ENCODE measurements at regions not wholly inside any gene's neighbourhood (a gene's known extent, or its start where the extent isn't known, plus 50 kb on each side); places are given as distances from the start of the nearest gene placed in this dataset.
A peak's percentile ranks its signal among the peaks of the same experiment; 100 is the strongest.

- Mint-ChIP-seq H3K4me3 (ENCODE audit: unreplicated experiment) (no peak overlapping the region), H3K4me1 (ENCODE audit: unreplicated experiment) (peaks cover 40% of the 10 kb centered on the region), H3K27ac (ENCODE audit: unreplicated experiment) (no peak overlapping the region), H3K9me3 (ENCODE audit: unreplicated experiment) (no peaks in the 10 kb centered on the region), H3K27me3 (ENCODE audit: unreplicated experiment) (no peaks in the 10 kb centered on the region), H3K36me3 (ENCODE audit: unreplicated experiment) (no peaks in the 10 kb centered on the region)
- no peak for TF ChIP-seq CTCF (IDR thresholded peaks at IDR 0.05)
- no peak for DNase-seq (ENCODE audit: extremely low spot score, unreplicated experiment)
These were observed 300.2 kb downstream of the CLIC5 start for GRCh38 chr6:45715508-45715803.

- peak; percentile 94 for TF ChIP-seq CTCF (IDR thresholded peaks at IDR 0.05)
- peak overlapping the region; percentile 66 for H3K27ac Mint-ChIP-seq (ENCODE audit: unreplicated experiment)
- H3K36me3 Mint-ChIP-seq (ENCODE audit: unreplicated experiment), result no peaks in the 10 kb centered on the region
- peaks cover 46% of the 10 kb centered on the region for H3K4me1 Mint-ChIP-seq (ENCODE audit: unreplicated experiment)
- H3K4me3 Mint-ChIP-seq (ENCODE audit: unreplicated experiment), result no peak overlapping the region
- no peaks in the 10 kb centered on the region for H3K27me3 Mint-ChIP-seq (ENCODE audit: unreplicated experiment)
- no peak for DNase-seq (ENCODE audit: extremely low spot score, unreplicated experiment)
- no peaks in the 10 kb centered on the region for H3K9me3 Mint-ChIP-seq (ENCODE audit: unreplicated experiment)
These were observed 300.7 kb downstream of the CLIC5 start for GRCh38 chr6:45714741-45715507.

GRCh38 chr6:45714006-45714730 is 301.5 kb downstream of the CLIC5 start:
- DNase-seq (ENCODE audit: extremely low spot score, unreplicated experiment), result no peak
- Mint-ChIP-seq H3K4me1 (ENCODE audit: unreplicated experiment) (peaks cover 47% of the 10 kb centered on the region), H3K4me3 (ENCODE audit: unreplicated experiment) (peak overlapping the region; percentile 20), H3K27ac (ENCODE audit: unreplicated experiment) (peak overlapping the region; percentile 66), H3K9me3 (ENCODE audit: unreplicated experiment) (no peaks in the 10 kb centered on the region), H3K27me3 (ENCODE audit: unreplicated experiment) (no peaks in the 10 kb centered on the region), H3K36me3 (ENCODE audit: unreplicated experiment) (no peaks in the 10 kb centered on the region)
- TF ChIP-seq CTCF (IDR thresholded peaks at IDR 0.05), result no peak

Data from osteocyte (in vitro differentiated cells).